ENCODE measurements at regions not wholly inside any gene's neighbourhood (a gene's known extent, or its start where the extent isn't known, plus 50 kb on each side); places are given as distances from the start of the nearest gene placed in this dataset.

GRCh38 chr12:4139191-4139590 lies 134.4 kb upstream of the CCND2 start:
- TF ChIP-seq ZBTB7A (IDR thresholded peaks at IDR 0.05; ENCODE audit: low read depth) (no peak), NFIC (IDR thresholded peaks at IDR 0.05) (no peak), YY1 (IDR thresholded peaks at IDR 0.05; ENCODE audit: low read depth) (no peak), USF1 (IDR thresholded peaks at IDR 0.05) (no peak), CREB1 (IDR thresholded peaks at IDR 0.05; ENCODE audit: low read depth) (no peak), EGR1 (IDR thresholded peaks at IDR 0.05) (no peak), TEAD4 (IDR thresholded peaks at IDR 0.05) (no peak), REST (IDR thresholded peaks at IDR 0.05; ENCODE audit: low read depth) (no peak), CEBPB (IDR thresholded peaks at IDR 0.05) (no peak), EP300 (IDR thresholded peaks at IDR 0.05; ENCODE audit: borderline replicate concordance) (no peak), MAX (IDR thresholded peaks at IDR 0.05) (no peak), FOXM1 (IDR thresholded peaks at IDR 0.05; ENCODE audit: borderline replicate concordance, low read depth) (no peak), RAD21 (IDR thresholded peaks at IDR 0.05; ENCODE audit: low read depth) (no peak), TCF12 (IDR thresholded peaks at IDR 0.05; ENCODE audit: low read depth) (no peak), TAF1 (IDR thresholded peaks at IDR 0.05; ENCODE audit: low read depth) (no peak)

GRCh38 chr12:4138051-4138450 lies 135.5 kb upstream of the CCND2 start:
- TF ChIP-seq TEAD4 (IDR thresholded peaks at IDR 0.05) (no peak), MAX (IDR thresholded peaks at IDR 0.05) (no peak)

GRCh38 chr12:4137441-4137840 lies 136.1 kb upstream of the CCND2 start:
- TF ChIP-seq TEAD4 (IDR thresholded peaks at IDR 0.05) (no peak), TCF12 (IDR thresholded peaks at IDR 0.05; ENCODE audit: low read depth) (no peak), EGR1 (IDR thresholded peaks at IDR 0.05) (no peak)

GRCh38 chr12:4137015-4137414 lies 136.5 kb upstream of the CCND2 start:
- no peak for TF ChIP-seq YY1 (IDR thresholded peaks at IDR 0.05; ENCODE audit: low read depth)
- TF ChIP-seq MAX (IDR thresholded peaks at IDR 0.05) = no peak
- no peak for TF ChIP-seq EP300 (IDR thresholded peaks at IDR 0.05; ENCODE audit: borderline replicate concordance)
- no peak for TF ChIP-seq CREB1 (IDR thresholded peaks at IDR 0.05; ENCODE audit: low read depth)
- no peak for TF ChIP-seq FOXM1 (IDR thresholded peaks at IDR 0.05; ENCODE audit: borderline replicate concordance, low read depth)
- no peak for TF ChIP-seq REST (IDR thresholded peaks at IDR 0.05; ENCODE audit: low read depth)
- TF ChIP-seq RAD21 (IDR thresholded peaks at IDR 0.05; ENCODE audit: low read depth) = no peak
- no peak for TF ChIP-seq TAF1 (IDR thresholded peaks at IDR 0.05; ENCODE audit: low read depth)
- TF ChIP-seq ZBTB7A (IDR thresholded peaks at IDR 0.05; ENCODE audit: low read depth) = no peak
- no peak for TF ChIP-seq TCF12 (IDR thresholded peaks at IDR 0.05; ENCODE audit: low read depth)
- no peak for TF ChIP-seq NFIC (IDR thresholded peaks at IDR 0.05)
- TF ChIP-seq EGR1 (IDR thresholded peaks at IDR 0.05) = no peak
- TF ChIP-seq USF1 (IDR thresholded peaks at IDR 0.05) = no peak
- TF ChIP-seq TEAD4 (IDR thresholded peaks at IDR 0.05) = no peak
- TF ChIP-seq CEBPB (IDR thresholded peaks at IDR 0.05) = no peak

- no peak for TF ChIP-seq TAF1 (IDR thresholded peaks at IDR 0.05; ENCODE audit: low read depth)
- peak; percentile 70 for TF ChIP-seq MAX (IDR thresholded peaks at IDR 0.05)
- TF ChIP-seq FOXM1 (IDR thresholded peaks at IDR 0.05; ENCODE audit: borderline replicate concordance, low read depth) = no peak
- TF ChIP-seq CREB1 (IDR thresholded peaks at IDR 0.05; ENCODE audit: low read depth) = no peak
- TF ChIP-seq EGR1 (IDR thresholded peaks at IDR 0.05) = no peak
- no peak for TF ChIP-seq EP300 (IDR thresholded peaks at IDR 0.05; ENCODE audit: borderline replicate concordance)
Observed at GRCh38 chr12:4135919-4136605, 137.5 kb upstream of the CCND2 start.
